HEK293 (cell line): ENCODE measurements at regions not wholly inside any gene's neighbourhood (a gene's known extent, or its start where the extent isn't known, plus 50 kb on each side); places are given as distances from the start of the nearest gene placed in this dataset.

Source experiments
- CTCF ChIA-PET: fragments of 350-600 bp; formaldehyde crosslinking; extraction: SDS; loops from one replicate; lab custom pipeline; 2021; ENCODE audit warnings: antibody characterized with exemption; lab: Yijun Ruan, JAX
- POLR2A ChIA-PET: fragments of 300-600 bp; formaldehyde crosslinking; extraction: SDS; loops from one replicate; lab custom pipeline; 2020; ENCODE audit warnings: antibody characterized with exemption, inconsistent platforms; lab: Yijun Ruan, JAX
- H3K27ac ChIP-seq: fragments of 200-500 bp; sonication (Bioruptor generic); 2 replicates; pipeline ENCODE4 v1.5.1; 2014; ENCODE audit warnings: low read depth, low read length, control low read depth, inconsistent platforms; ENCODE audit errors: extremely low read depth
- H3K36me3 ChIP-seq, 2 experiments: fragments of 200-500 bp in 1 of 2; sonication (Bioruptor generic) in 1 of 2; 1 replicate in 1 of 2; 2 replicates in 1 of 2; pipeline ENCODE4 v1.5.1; 2014 to 2017; ENCODE audit warnings: inconsistent platforms in 2 of 2, low read length in 2 of 2; ENCODE audit not compliant: control insufficient read depth in 2 of 2, insufficient read depth in 1 of 2
- H3K4me1 ChIP-seq: fragments of 200-500 bp; sonication (Bioruptor generic); 2 replicates; pipeline ENCODE4 v1.5.1; 2014; ENCODE audit warnings: mild to moderate bottlenecking, low read length, inconsistent platforms; ENCODE audit not compliant: control insufficient read depth, insufficient read depth
- H3K4me3 ChIP-seq: 2 replicates; pipeline ENCODE4 v1.5.1; 2011; ENCODE audit warnings: low read depth, mild to moderate bottlenecking, control low read depth, low read length, moderate library complexity
- H3K9me3 ChIP-seq: fragments of 200-500 bp; sonication (Bioruptor generic); 2 replicates; pipeline ENCODE4 v1.5.1; 2014; ENCODE audit warnings: low read depth, low read length, inconsistent platforms; ENCODE audit not compliant: control insufficient read depth, insufficient read depth
- BCL11A ChIP-seq: fragments of 450-650 bp; formaldehyde crosslinking; IDR thresholded peaks from 2 replicates; pipeline ENCODE4 v1.5.1; 2016; ENCODE audit warnings: low read depth, missing biosample characterization, missing genetic modification characterization
- GLI4 ChIP-seq: fragments of 450-650 bp; formaldehyde crosslinking; IDR thresholded peaks from 2 replicates; pipeline ENCODE4 v1.5.1; 2016; ENCODE audit warnings: missing biosample characterization, missing genetic modification characterization
- HOXC10 ChIP-seq: sonication (generic); formaldehyde crosslinking; IDR thresholded peaks from 2 replicates; pipeline ENCODE4 v1.8.1; 2023; ENCODE audit warnings: mild to moderate bottlenecking, missing genetic modification reagents
- RBAK ChIP-seq: fragments of 450-650 bp; formaldehyde crosslinking; IDR thresholded peaks from 2 replicates; pipeline ENCODE4 v1.5.1; 2016; ENCODE audit warnings: missing biosample characterization, missing genetic modification characterization
- SP7 ChIP-seq: fragments of 450-650 bp; formaldehyde crosslinking; IDR thresholded peaks from 2 replicates; pipeline ENCODE4 v1.5.1; 2016; ENCODE audit warnings: missing biosample characterization, missing genetic modification characterization
- ZBTB10 ChIP-seq: fragments of 450-650 bp; formaldehyde crosslinking; IDR thresholded peaks from 2 replicates; pipeline ENCODE4 v1.5.1; 2016; ENCODE audit warnings: missing biosample characterization, missing genetic modification characterization
- ZFP37 ChIP-seq: fragments of 450-650 bp; formaldehyde crosslinking; IDR thresholded peaks from 2 replicates; pipeline ENCODE4 v1.5.1; 2016; ENCODE audit warnings: missing biosample characterization, missing genetic modification characterization
- ZIC2 ChIP-seq: fragments of 450-650 bp; formaldehyde crosslinking; IDR thresholded peaks from 2 replicates; pipeline ENCODE4 v1.5.1; 2016; ENCODE audit warnings: missing biosample characterization, missing genetic modification characterization
- ZNF155 ChIP-seq: fragments of 450-650 bp; formaldehyde crosslinking; IDR thresholded peaks from 2 replicates; pipeline ENCODE4 v1.5.1; 2016; ENCODE audit warnings: missing biosample characterization, missing genetic modification characterization
- ZNF184 ChIP-seq: fragments of 450-650 bp; IDR thresholded peaks from 2 replicates; pipeline ENCODE4 v1.5.1; 2018; ENCODE audit warnings: missing biosample characterization, mild to moderate bottlenecking, missing genetic modification characterization
- ZNF23 ChIP-seq: fragments of 450-650 bp; formaldehyde crosslinking; IDR thresholded peaks from 2 replicates; pipeline ENCODE4 v1.5.1; 2016; ENCODE audit warnings: missing biosample characterization, missing genetic modification characterization, borderline replicate concordance
- ZNF239 ChIP-seq: fragments of 450-650 bp; formaldehyde crosslinking; IDR thresholded peaks from 2 replicates; pipeline ENCODE4 v1.5.1; 2016; ENCODE audit warnings: missing biosample characterization, missing genetic modification characterization
- ZNF24 ChIP-seq: fragments of 450-650 bp; formaldehyde crosslinking; IDR thresholded peaks from 2 replicates; pipeline ENCODE4 v1.5.1; 2016; ENCODE audit warnings: missing biosample characterization, missing genetic modification characterization
- ZNF354C ChIP-seq: fragments of 450-650 bp; formaldehyde crosslinking; IDR thresholded peaks from 2 replicates; pipeline ENCODE4 v1.5.1; 2016; ENCODE audit warnings: missing biosample characterization, missing genetic modification characterization, low read depth, borderline replicate concordance
- ZNF404 ChIP-seq: fragments of 450-650 bp; formaldehyde crosslinking; IDR thresholded peaks from 2 replicates; pipeline ENCODE4 v1.5.1; 2017; ENCODE audit warnings: missing biosample characterization, missing genetic modification characterization
- ZNF510 ChIP-seq: fragments of 450-650 bp; formaldehyde crosslinking; IDR thresholded peaks from 2 replicates; pipeline ENCODE4 v1.5.1; 2018; ENCODE audit warnings: mild to moderate bottlenecking, missing genetic modification characterization, missing biosample characterization; ENCODE audit not compliant: insufficient replicate concordance
- ZNF521 ChIP-seq: fragments of 450-650 bp; formaldehyde crosslinking; IDR thresholded peaks from 2 replicates; pipeline ENCODE4 v1.5.1; 2017; ENCODE audit warnings: missing biosample characterization, mild to moderate bottlenecking, missing genetic modification characterization
- ZNF530 ChIP-seq: fragments of 450-650 bp; formaldehyde crosslinking; IDR thresholded peaks from 2 replicates; pipeline ENCODE4 v1.5.1; 2016; ENCODE audit warnings: low read depth, missing biosample characterization, missing genetic modification characterization
- ZNF558 ChIP-seq: fragments of 450-650 bp; formaldehyde crosslinking; IDR thresholded peaks from 2 replicates; pipeline ENCODE4 v1.5.1; 2016; ENCODE audit warnings: missing biosample characterization, missing genetic modification characterization
- ZNF664 ChIP-seq: fragments of 450-650 bp; formaldehyde crosslinking; IDR thresholded peaks from 2 replicates; pipeline ENCODE4 v1.5.1; 2016; ENCODE audit warnings: missing biosample characterization, missing genetic modification characterization
- ZNF692 ChIP-seq: fragments of 450-650 bp; formaldehyde crosslinking; IDR thresholded peaks from 2 replicates; pipeline ENCODE4 v1.5.1; 2016; ENCODE audit warnings: missing biosample characterization, missing genetic modification characterization
- ZNF707 ChIP-seq: fragments of 450-650 bp; formaldehyde crosslinking; IDR thresholded peaks from 2 replicates; pipeline ENCODE4 v1.5.1; 2016; ENCODE audit warnings: missing biosample characterization, missing genetic modification characterization
- ZNF777 ChIP-seq: fragments of 450-650 bp; formaldehyde crosslinking; IDR thresholded peaks from 2 replicates; pipeline ENCODE4 v1.5.1; 2017; ENCODE audit warnings: missing biosample characterization, missing genetic modification characterization, borderline replicate concordance
- ZXDB ChIP-seq: fragments of 450-650 bp; formaldehyde crosslinking; IDR thresholded peaks from 2 replicates; pipeline ENCODE4 v1.5.1; 2016; ENCODE audit warnings: missing biosample characterization, missing genetic modification characterization
- TF ChIP-seq, protein P1 (sequence below): fragments of 450-650 bp; formaldehyde crosslinking; IDR thresholded peaks from 2 replicates; pipeline ENCODE4 v1.5.1; 2017; ENCODE audit warnings: missing biosample characterization, missing genetic modification characterization

DNA sequence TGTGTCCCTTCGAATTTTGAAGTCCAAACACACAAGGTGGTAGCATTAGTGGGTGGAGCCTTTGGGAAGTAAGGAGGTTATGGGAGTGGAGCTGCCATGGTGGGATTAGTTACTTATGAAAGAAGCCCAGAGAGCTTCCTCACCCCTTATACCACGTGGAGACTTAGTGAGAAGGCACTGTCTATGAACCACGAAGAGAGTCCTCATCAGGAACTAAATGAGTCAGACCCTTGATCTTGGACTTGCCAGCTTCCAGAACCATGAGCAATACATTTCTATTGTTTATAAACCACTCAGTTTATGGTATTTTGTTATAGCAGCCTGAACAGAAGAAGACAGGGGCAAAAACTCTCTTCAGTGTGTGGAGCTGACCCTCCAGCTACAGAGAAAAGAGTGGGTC is 259.3 kb upstream of the AJAP1 start (continued):
- no peak for TF ChIP-seq ZNF777
- no peak for TF ChIP-seq GLI4 (tag by site-specific recombination)
- TF ChIP-seq ZNF354C (tag by site-specific recombination) = no peak
- TF ChIP-seq ZNF24 = no peak
- TF ChIP-seq ZNF155 (tag by site-specific recombination) = no peak
- TF ChIP-seq ZNF692 (tag by site-specific recombination) = no peak
- no peak for TF ChIP-seq HOXC10
- TF ChIP-seq, all 188 proteins: peak for 0

- Histone ChIP-seq H3K27ac (no peak overlapping the region), H3K9me3 (no peaks in the 10 kb centered on the region)
Observed at GRCh38 chr1:4395676-4396075, 258.7 kb upstream of the AJAP1 start.

DNA sequence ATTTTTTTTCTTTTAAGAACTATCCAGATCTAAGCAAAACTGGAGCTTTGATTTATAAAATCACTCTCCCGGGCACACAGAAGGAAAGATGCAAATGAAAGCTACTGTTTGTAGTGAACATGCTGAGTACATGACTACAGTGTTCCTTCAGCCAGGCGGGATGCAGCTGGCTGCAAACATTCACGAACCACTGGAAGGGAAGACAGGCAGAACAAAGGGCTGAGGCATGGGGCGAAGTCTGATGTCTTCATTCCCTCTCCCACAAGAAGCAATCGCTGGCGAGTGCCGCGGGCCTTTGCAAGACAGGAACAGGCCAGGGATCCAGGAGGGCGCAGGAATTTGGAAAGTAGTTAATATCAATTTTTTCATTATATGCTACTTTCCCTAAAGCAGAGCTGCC is 257.9 kb upstream of the AJAP1 start:
- CTCF ChIA-PET = no interaction called here
- no peak overlapping the region for H3K27ac ChIP-seq
- H3K4me3 ChIP-seq = no peak overlapping the region
- H3K36me3 ChIP-seq = no peaks in the 10 kb centered on the region
- no peaks in the 10 kb centered on the region for H3K9me3 ChIP-seq
- POLR2A ChIA-PET = no interaction called here
- H3K4me1 ChIP-seq = no peaks in the 10 kb centered on the region
- TF ChIP-seq ZFP37 (tag by site-specific recombination) (no peak), ZNF558 (no peak), ZNF521 (tag by site-specific recombination) (no peak), ZBTB10 (tag by site-specific recombination) (no peak), RBAK (no peak)
- TF ChIP-seq, all 188 proteins: peak for 0

More at GRCh38 chr1:4395676-4396075, 258.7 kb upstream of the AJAP1 start:
- H3K4me3 ChIP-seq = no peak overlapping the region
- no peaks in the 10 kb centered on the region for H3K4me1 ChIP-seq
- ChIA-PET CTCF (interaction anchor here (0.6 kb wide), 1 partner anchor 550 kb away, joined by 3 read pairs; no protein-coding TSS in a partner anchor), POLR2A (no interaction called here)
- no peaks in the 10 kb centered on the region for H3K36me3 ChIP-seq
- TF ChIP-seq ZNF184 (no peak), ZNF510 (tag by site-specific recombination) (no peak), ZIC2 (no peak), ZNF239 (tag by site-specific recombination) (no peak), ZNF664 (tag by site-specific recombination) (no peak), ZNF23 (tag by site-specific recombination) (no peak), ZNF404 (tag by site-specific recombination) (no peak), ZNF530 (tag by site-specific recombination) (no peak), ZXDB (tag by site-specific recombination) (no peak), ZNF707 (no peak), BCL11A (tag by site-specific recombination) (no peak), SP7 (no peak)
- TF ChIP-seq, protein P1, sequence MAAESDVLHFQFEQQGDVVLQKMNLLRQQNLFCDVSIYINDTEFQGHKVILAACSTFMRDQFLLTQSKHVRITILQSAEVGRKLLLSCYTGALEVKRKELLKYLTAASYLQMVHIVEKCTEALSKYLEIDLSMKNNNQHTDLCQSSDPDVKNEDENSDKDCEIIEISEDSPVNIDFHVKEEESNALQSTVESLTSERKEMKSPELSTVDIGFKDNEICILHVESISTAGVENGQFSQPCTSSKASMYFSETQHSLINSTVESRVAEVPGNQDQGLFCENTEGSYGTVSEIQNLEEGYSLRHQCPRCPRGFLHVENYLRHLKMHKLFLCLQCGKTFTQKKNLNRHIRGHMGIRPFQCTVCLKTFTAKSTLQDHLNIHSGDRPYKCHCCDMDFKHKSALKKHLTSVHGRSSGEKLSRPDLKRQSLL (tag by site-specific recombination) = no peak
